NB4 (cell line): ENCODE measurements at regions not wholly inside any gene's neighbourhood (a gene's known extent, or its start where the extent isn't known, plus 50 kb on each side); places are given as distances from the start of the nearest gene placed in this dataset.

Source experiments
- CTCF ChIP-seq: IDR thresholded peaks from one replicate; pipeline ENCODE4 v1.5.1; 2012; ENCODE audit warnings: low read depth, low read length
- POLR2A ChIP-seq: IDR thresholded peaks from 2 replicates; pipeline ENCODE4 v1.6.1; 2011; ENCODE audit warnings: mild to moderate bottlenecking; ENCODE audit not compliant: insufficient read length; ENCODE audit errors: extremely low read depth

GRCh38 chr12:19687371-19687770 is 248.1 kb downstream of the AEBP2 start:
- TF ChIP-seq CTCF (no peak), POLR2A (no peak)
